PC-9 (cell line): ENCODE measurements at regions not wholly inside any gene's neighbourhood (a gene's known extent, or its start where the extent isn't known, plus 50 kb on each side); places are given as distances from the start of the nearest gene placed in this dataset.

Experiments used
- EZH2 ChIP-seq: fragments of 200-600 bp; sonication (generic); IDR thresholded peaks from 2 replicates; pipeline ENCODE4 v1.8.0; 2017; ENCODE audit warnings: antibody characterized with exemption, low read depth
- TF ChIP-seq, protein P1 (sequence below): fragments of 200-600 bp; sonication (generic); conservative IDR thresholded peaks from 2 replicates; pipeline ENCODE4 v1.6.1; 2017; ENCODE audit warnings: mixed run types, antibody characterized with exemption, mild to moderate bottlenecking, moderate library complexity

DNA sequence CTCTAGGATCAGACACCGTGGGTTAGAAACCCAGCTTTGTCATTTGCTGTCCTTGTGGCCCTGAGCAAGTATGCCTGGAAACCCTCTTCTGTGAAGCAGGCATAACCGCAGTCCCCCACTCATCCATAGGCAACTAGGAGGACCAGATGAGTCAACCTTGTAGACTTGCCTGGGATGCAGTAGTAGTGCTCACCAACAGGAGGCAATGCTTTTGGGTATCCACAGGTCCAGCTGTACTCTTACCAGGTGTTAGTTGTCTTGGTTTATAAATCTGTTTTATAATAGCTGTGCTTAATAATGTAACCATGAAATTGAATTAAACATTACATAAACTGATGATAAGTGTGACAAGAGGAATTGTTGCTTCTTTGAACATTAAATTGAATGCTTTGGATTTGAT, 389.3 kb downstream of the IL20RB start:
- TF ChIP-seq, protein P1, sequence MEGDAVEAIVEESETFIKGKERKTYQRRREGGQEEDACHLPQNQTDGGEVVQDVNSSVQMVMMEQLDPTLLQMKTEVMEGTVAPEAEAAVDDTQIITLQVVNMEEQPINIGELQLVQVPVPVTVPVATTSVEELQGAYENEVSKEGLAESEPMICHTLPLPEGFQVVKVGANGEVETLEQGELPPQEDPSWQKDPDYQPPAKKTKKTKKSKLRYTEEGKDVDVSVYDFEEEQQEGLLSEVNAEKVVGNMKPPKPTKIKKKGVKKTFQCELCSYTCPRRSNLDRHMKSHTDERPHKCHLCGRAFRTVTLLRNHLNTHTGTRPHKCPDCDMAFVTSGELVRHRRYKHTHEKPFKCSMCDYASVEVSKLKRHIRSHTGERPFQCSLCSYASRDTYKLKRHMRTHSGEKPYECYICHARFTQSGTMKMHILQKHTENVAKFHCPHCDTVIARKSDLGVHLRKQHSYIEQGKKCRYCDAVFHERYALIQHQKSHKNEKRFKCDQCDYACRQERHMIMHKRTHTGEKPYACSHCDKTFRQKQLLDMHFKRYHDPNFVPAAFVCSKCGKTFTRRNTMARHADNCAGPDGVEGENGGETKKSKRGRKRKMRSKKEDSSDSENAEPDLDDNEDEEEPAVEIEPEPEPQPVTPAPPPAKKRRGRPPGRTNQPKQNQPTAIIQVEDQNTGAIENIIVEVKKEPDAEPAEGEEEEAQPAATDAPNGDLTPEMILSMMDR, result no peak
- no peak for TF ChIP-seq EZH2
